ENCODE measurements at regions not wholly inside any gene's neighbourhood (a gene's known extent, or its start where the extent isn't known, plus 50 kb on each side); places are given as distances from the start of the nearest gene placed in this dataset.

- TF ChIP-seq CTCF (IDR thresholded peaks at IDR 0.05) = no peak
- no peak for TF ChIP-seq POLR2A (IDR thresholded peaks at IDR 0.05)
Observed at GRCh38 chr15:58268746-58269267, 130.6 kb downstream of the AQP9 start.
